GM19452 (cell line): ENCODE measurements at regions not wholly inside any gene's neighbourhood (a gene's known extent, or its start where the extent isn't known, plus 50 kb on each side); places are given as distances from the start of the nearest gene placed in this dataset.

Experiments
- ATAC-seq: cut with Tn5 transposase; IDR thresholded peaks from one replicate; pipeline ENCODE4 v1.9.1; 2021; ENCODE audit not compliant: unreplicated experiment

DNA sequence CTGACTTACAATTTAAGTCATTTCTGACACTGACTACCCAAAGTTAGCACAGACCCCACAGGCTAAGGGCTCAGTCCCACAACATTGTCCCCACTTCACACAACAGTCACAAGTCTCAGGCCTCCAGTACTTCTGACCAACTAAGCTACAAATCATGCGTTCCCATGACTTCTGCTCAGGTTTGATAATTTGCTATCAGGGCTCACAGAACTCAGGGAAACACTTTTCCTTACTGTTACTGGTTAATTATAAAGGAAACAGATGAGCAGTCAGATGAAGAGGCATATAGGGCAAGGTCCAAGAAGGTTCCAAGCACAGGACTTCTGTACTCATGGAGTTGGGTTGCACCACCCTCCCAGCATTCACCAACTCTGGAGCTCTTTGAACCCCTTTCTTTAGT lies 151.2 kb upstream of the TNR start:
- no peak for ATAC-seq

DNA sequence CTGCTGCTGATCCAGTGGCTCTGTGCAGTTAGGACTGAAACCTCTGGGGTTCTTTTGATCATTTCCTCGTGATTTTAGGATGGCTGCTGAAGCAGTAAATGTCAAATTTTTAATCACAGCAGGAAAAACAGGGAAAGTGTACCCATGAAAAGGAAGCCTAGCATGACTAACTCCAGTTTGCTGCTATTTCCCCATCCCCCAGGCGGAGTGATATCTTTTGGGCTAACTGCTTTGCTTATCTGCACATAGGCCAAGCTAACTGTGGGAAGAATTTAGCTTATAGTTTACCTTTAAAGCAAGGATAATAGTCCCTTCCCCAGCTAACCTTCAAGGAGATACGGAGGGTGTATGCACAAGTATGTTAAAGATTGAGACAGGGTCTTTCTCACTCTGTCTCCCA lies 149.8 kb upstream of the TNR start:
- ATAC-seq: no peak

DNA sequence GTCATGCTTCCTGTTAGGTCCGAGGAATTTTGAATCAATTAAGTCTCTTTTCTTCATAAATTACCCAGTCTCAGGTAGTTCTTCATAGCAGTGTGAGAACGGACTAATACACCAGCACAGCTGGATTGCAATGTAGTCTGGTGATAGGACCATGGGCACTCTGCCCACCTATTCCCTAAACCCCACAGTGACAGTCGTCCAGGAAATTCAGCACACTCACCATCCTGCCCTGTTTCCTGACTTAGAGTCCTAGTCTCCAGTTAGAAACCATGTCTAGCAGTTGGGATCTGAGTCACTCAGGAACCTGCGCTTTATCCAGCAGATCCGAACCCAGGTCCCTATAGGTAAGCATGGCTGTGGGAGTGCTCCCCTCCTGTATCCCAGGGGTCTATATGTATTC lies 149.3 kb upstream of the TNR start:
- no peak for ATAC-seq

DNA sequence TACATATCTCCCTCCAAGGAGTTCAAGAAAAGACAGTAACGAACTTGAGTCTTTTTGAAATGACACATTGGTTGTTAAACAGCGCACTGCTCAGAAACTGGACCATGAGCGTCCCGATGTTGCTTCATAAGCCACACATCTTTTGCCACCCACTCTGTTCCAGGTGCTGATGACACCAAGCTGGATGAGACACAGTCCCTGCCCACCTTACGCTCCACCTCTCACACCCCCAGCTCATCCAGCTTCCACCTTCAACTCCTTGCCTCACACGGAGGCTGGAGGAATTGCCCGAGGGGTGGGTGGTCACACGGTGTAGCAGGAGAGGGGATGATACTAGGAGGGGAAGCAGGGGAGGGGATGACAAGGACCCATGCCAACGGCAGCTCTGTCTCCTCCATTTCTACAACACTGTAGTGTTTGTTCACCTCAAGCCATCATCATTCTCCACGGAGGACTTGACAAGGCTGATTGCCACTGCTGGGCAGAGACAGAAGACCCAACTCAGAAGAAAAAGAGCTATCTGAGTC lies 148.5 kb upstream of the TNR start:
- no peak for ATAC-seq

DNA sequence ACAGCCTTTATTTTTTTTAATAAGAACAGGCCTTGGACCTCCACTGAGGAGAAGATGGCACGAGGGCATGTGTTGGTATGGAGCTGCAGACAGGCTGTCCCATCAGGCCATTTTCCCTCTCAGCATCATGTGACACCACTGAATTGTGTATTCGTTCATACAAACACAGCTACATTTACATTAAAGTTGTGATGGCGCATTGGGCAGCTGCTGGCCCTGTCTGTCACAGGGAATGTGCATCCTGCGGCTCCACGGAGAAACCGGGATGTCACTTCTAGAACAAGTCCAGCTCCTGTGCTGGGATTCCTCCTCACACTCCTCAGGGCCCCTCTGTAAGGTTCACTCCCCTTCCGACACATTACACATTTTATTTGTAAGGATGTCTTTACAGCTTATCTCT lies 147.6 kb upstream of the TNR start:
- no peak for ATAC-seq

DNA sequence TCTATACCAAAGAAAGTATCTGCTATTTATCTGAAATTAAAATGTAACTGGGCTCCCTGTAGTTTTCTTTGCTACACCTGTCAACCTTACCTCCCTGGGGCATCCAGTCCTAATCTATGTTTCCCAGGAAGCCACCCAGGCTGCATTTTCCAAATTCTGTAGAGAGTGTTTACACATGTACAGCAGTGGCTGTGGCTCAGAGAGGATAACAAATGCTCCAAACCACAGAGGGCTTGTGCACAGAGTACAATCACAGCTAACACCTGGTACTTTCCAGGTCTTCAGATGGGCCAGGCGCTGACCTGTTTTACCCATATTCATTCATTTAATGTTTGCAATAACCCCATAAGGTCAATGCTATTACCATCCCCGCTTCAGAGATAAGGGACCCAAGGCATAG lies 146.5 kb upstream of the TNR start:
- no peak for ATAC-seq

DNA sequence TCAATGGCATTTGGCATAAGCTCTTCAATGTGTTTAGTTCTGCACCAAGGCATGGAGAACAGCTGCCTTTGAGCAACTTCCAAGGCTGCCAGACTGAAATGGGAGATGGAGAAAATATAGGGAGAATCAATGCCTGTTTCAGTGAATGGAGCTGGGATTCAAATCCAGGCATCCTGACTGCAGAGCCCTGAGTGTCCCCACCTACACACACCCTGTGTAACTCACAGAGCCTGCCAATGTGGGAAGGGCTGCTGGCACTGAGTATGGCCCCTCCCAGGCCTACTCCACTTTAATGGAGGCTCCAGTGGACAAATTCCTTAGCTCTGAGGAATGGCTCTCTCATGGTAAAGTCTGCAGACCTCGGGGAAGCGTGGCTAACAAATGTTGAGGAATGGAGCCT lies 145.6 kb upstream of the TNR start:
- ATAC-seq: no peak

DNA sequence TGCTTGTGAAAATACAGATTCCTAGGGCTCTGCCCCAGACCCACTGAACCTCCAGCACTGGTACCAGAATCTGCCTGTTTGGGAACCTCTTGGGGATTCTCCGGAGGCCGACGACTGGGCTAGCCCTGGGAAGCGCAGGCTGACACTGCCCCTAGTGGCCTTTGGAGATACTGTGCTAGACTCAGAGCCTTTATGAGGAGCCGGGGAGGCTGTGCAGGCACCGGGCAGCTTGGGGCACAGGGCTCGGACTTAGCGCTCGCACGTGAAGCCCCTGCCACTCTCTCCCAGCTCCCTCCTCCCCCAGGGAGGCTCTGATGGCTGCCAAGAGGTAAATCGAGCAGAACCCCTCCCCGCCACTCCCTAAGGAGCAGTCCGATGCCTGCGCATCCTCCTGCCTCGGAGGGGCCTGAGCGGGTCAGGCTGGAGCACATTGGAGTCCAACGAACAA lies 144.6 kb upstream of the TNR start:
- peak; percentile 83 for ATAC-seq

DNA sequence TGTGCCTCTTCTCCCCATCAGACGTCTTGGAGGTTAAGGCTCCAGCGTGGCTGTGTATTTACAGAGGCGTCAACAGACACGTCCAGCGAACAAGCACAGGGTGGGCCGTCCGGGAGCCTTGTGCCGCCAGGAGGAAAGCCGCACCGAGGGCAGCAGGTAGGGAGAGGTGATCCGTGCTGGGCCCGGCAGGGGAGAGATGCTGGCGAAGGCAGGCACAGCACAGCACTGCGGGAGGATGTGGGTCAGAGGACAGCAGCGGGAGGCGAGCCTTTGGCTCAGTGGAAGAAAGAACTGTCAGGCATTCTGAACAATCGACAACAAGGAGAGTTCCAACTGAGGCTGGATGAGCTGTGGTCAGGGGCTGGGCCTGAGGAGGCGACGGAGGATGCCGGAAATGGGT lies 144.1 kb upstream of the TNR start:
- ATAC-seq: no peak

DNA sequence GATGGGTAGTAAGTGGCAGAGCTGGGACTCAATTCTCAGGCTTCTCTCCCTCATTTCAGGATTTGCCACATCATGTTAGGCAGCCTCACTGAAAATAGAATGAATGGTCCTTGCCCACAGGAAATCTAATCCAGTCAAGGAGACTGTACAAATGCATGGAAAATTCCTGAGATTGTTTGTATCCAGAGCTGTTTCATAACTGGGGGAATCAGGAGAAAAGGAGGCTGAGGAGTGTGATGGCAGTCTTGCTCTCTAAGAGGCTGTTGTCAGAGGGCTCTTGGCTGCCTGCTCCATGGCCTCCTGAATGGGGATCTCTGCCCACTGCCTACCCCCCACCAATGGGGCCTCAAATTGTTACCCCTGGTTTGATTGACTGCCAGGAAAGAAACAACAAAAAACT lies 141.9 kb upstream of the TNR start:
- no peak for ATAC-seq

DNA sequence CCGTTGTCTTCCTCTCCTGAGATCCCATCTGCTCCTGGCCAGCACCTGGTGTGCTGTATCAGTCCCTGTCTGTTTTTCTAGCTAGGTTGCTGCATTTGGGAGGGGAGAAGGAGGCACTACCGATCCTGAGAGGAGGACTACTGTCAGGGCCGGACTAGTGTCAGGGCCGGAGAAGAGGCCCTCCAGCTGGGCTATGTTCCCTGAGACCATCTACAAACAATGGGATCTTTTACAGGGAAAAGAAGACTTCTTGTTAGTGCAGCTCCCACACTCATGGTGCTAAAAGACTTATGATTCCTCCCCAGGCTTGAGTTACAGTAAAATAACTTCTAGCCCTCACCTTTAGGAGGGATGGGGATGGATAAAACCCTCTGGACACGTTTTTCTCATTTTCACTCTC lies 141.0 kb upstream of the TNR start:
- ATAC-seq: no peak

DNA sequence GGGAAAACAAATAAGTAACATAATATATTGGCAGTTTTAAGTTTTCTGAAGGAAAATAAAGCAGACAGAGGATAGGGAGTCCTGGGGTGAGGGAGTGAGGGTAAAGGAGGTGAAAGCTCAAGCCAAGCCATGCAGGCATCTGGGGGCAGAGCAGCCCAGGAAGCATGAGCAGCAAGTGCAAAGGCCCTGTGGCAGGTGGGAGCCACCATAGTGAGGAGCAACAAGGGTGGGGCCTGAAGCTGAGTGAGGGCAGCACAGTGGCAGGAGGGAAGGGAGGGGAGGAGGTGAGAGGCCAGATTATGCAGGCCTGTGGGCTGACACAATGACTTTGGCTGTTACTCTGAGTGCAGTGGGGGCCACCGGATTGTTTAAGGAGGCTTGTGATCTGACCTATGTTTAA lies 138.8 kb upstream of the TNR start:
- no peak for ATAC-seq

DNA sequence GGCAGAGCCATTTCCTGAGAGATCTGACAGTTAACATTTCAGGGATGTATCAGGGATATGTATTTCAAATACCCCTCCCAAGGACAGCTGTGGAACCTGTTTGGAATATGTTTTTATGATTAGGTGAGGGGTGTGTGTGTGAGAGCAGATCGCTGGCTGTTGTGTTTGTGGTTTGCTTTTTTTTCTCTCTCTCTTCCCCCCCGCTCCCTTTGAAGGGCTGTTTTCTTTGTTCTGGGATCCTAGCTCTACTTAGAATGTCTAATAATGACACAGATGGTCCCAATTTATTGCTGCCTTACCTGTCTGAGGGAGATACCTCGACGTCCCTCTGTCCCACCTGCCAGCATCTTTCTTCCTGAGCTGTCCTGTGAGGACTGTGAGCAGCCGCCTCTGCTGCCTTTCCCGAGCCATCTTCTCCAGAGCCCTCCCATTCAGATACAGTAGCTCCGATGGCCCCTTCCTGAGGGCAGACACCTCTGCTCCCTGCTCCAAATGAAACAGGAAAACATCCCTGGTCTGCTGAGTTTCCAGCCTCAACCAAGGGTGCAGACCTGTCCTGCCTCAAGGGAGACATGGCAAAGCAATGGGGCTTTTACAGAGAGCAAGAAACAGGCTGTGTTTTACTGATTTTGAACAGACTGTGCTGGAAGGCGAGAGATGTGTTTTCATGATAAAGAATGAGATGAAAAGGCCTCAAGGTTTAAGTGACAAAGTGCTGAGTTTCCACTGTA lies 138.0 kb upstream of the TNR start:
- ATAC-seq: no peak

DNA sequence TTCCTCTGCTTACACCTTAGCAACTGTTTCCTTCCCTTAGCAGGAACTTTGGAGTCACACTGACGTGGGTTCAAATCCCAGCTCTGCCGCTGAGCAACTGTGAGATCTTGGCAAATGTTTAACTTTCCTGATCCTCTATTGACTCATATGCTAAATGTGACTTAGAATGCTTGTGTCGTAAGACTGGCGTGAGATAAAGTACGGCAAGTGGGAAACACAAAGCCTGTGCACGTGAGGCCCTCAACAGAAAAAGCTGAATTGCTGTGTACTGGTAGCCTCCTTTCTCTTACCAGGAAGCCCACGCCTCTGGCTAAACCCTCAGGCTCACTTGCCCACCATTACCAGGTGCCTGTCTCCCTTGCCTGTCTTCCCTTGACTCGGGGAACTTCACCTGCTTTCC lies 135.4 kb upstream of the TNR start:
- ATAC-seq: no peak

DNA sequence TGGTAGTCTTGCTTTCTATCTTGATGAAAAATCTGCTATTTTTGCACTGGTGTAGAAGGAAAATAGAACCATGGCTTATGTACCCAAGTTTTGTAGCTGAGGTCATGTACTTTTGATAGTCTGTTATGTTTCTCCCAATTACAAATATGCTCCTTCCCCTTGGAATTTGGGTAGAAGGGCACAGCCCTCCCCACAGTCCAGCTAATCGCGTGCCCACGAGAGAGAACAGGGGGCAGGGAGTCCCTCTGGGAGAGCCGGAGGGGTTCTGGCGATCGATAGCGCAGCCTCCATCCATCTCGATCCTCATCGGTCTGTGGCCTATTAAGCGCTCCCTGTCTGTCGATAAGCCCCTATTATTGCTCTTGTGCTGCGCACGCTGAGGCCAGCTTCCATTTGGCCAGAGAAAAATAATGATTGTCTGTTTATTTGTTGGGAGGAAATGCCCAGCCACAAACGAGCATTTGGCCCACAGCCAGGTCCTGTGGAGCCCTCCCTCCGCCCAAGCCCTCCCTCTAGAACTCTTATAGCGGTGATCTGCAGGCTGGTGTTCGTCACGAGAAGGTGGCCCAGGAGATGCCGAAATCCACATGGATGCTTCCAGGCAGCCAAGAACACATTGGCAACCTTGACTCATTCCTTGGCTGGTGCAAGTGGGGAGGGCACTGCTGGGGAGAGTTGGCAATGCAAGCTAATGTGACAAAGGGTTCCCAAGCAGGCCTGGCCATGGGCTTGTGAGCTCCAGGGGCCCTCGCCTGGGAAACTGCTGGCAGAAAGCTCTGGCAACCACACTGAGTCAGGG lies 134.7 kb upstream of the TNR start:
- ATAC-seq: no peak

DNA sequence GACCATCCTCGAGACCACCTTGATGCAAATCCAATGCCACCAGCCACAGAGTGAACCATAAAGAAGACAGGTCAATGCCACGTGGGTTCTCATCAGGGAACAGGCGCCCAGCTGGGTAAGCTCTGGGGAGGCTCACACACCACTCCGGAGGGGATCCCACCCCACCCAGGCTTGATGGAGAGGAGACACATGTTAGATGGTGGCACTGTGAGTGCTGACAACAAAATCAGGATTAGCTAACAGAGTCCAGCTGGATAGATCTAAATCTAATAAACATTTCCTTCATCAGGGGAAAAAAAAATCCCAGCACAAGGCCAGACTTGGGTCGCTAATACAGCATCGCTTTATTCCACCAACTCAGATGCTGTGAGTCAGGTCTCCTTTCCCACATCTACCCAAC lies 132.2 kb upstream of the TNR start:
- no peak for ATAC-seq

DNA sequence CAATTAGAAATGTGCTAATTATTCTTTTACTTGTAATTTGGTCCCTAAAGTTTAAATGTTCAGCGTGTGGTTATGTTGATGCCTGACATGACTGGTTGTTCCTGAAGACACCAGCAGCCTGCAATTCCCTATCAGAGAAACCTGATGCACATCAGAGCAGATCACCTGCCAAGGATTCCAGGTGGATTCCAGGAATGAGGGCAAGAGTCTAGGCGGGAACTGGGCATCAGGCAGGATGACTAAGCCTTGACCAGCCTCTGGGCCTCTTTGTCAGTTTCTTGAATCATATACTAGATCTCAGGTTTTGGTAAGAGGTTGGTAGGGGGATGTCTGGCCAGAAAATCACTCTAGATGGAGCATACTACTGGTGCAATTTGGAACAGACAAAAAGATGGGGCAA lies 130.7 kb upstream of the TNR start:
- ATAC-seq: no peak

DNA sequence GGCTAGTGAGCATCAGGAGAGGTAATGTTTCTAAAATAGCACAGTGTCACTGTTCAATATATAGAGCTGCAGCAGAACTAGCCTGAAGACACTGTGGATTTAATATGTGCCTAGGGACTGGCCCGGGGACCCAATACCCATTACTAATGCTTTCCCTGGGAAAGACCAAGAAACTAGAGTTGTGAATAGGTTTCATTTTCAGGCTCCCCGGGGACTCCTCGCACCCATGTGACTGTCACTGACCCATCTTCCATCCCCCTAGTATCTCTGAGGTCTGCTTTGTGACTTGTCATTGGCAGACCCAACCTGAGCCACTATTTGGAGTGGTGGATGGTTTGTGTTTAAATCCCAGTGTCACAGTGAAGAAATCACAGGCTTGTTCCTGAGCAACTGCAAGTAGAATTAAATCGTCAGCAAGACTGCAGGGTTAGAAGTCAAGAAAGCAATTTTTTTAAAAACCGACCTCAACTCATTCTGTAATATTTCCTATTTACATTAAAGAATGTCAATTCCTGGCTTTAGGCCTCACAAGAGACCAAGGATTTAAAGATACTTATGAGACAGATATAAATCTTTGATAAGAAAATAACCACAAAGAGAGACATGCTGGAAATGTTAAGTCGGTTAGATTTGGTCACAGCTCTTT lies 130.0 kb upstream of the TNR start:
- peak; percentile 84 for ATAC-seq

DNA sequence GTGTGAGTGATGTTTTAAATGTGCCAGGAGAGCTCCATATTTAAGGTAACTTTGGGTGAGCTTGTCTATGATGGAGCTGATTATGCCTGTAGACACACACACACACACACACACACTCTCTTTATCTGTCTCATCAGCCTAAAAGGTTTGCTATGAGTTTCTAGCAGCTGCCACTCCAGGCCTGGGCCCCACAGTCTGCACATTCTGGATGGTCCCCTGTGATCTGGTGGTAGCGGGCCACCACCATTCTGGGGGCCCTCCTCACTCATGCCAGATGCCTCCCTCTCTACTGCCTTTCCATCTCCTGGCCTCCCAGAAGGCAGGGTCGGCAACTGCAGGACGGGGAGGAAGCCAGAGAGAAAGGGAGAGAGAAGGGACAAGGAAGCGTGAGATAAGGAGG lies 129.2 kb upstream of the TNR start:
- ATAC-seq: no peak

DNA sequence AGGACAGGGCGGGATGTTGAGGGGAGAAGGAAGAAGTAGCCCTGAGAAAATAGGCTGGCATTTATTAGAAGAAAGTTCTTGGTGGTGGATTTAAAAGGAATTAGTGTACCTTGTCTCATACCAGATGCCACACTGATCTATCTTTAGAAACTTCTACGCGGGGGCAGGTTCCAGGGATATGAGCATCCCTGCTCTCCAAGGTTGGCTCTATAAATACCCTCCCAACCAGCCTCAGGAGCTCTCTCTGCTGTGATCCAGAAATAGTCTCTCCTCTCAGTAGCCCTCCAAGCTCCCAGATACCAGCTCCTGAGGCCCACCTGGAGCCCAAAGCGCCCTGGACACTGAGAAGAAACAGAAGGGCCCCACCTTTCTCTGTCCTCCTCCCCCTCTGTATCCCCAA lies 128.3 kb upstream of the TNR start:
- no peak for ATAC-seq

DNA sequence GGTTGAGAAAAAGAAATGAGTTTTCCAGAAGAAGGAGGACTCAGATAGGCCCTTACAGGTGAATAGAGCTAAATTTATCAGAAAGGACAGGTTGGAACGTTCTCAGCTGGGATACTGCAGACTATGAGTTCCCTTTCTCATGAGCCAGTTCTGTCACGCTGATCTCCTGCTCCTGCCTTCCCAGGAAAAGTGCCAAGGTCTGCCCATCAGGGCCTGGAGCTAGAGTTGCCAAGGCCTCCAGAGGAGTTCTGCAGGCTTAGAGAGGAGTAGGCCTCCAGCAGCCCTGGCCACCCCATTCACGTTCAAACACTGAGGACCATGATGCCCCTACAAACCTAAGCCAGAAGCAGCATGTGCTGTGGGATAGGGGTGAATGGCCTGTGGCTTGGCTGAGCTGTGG lies 126.8 kb upstream of the TNR start:
- ATAC-seq: no peak

DNA sequence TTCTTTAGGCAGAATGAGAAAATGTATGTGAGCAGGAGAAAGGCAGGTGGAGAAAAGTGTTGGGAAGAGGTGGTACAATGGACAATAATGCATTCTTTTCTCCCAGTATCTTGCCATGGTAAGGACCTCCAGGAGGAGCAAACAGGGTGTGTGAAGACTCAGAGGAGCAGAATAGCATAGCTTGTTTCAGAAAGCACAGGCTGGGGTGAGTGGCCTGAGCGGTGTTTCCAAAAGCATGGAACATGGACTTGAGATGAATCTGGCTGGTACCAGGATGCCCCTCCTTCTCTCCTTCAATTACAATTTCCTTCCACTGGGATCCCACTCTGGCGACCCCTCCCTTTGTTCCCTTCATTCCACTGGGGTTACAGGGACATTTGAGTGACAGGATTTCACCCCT lies 123.4 kb upstream of the TNR start:
- no peak for ATAC-seq
